GM23248 (cell line): ENCODE measurements at regions not wholly inside any gene's neighbourhood (a gene's known extent, or its start where the extent isn't known, plus 50 kb on each side); places are given as distances from the start of the nearest gene placed in this dataset.

ENCODE experiments used
- DNase-seq: peaks from one replicate; pipeline ENCODE4 v3.0.0-alpha.2; 2015
- H2AFZ ChIP-seq: fragments of 200-600 bp; sonication (generic); 2 replicates; pipeline ENCODE4 v1.6.1; 2016; ENCODE audit warnings: antibody characterized with exemption
- H3F3A ChIP-seq: fragments of 200-600 bp; sonication (generic); 2 replicates; pipeline ENCODE4 v1.6.1; 2016; ENCODE audit warnings: mild to moderate bottlenecking, antibody characterized with exemption, mixed run types; ENCODE audit not compliant: insufficient read depth
- H3K27ac ChIP-seq: fragments of 200-600 bp; sonication (generic); 2 replicates; pipeline ENCODE4 v1.5.1; 2016; ENCODE audit warnings: mild to moderate bottlenecking
- H3K27me3 ChIP-seq: fragments of 200-600 bp; sonication (generic); replicated peaks from 2 replicates; pipeline ENCODE4 v1.6.1; 2016; ENCODE audit warnings: mild to moderate bottlenecking; ENCODE audit not compliant: insufficient read depth
- H3K36me3 ChIP-seq: fragments of 200-600 bp; sonication (generic); 2 replicates; pipeline ENCODE4 v1.6.1; 2016; ENCODE audit warnings: low read depth, mild to moderate bottlenecking
- H3K4me1 ChIP-seq: fragments of 200-600 bp; sonication (generic); 2 replicates; pipeline ENCODE4 v1.6.1; 2016; ENCODE audit warnings: mild to moderate bottlenecking; ENCODE audit not compliant: insufficient read depth
- H3K4me2 ChIP-seq: fragments of 200-600 bp; sonication (generic); one replicate; pipeline ENCODE4 v1.6.1; 2016; ENCODE audit warnings: mild to moderate bottlenecking; ENCODE audit not compliant: unreplicated experiment
- H3K4me3 ChIP-seq: fragments of 200-600 bp; sonication (generic); 2 replicates; pipeline ENCODE4 v1.5.1; 2016; ENCODE audit warnings: mild to moderate bottlenecking
- H3K79me2 ChIP-seq: fragments of 200-600 bp; sonication (generic); 2 replicates; pipeline ENCODE4 v1.6.1; 2016; ENCODE audit warnings: mild to moderate bottlenecking; ENCODE audit not compliant: insufficient read depth
- H3K9ac ChIP-seq: fragments of 200-600 bp; sonication (generic); 2 replicates; pipeline ENCODE4 v1.6.1; 2016; ENCODE audit warnings: mild to moderate bottlenecking
- H3K9me2 ChIP-seq: fragments of 200-600 bp; sonication (generic); 2 replicates; pipeline ENCODE4 v1.6.1; 2016; ENCODE audit warnings: mixed run types, mild to moderate bottlenecking, moderate library complexity; ENCODE audit not compliant: insufficient read depth
- H3K9me3 ChIP-seq: fragments of 200-600 bp; sonication (generic); one replicate; pipeline ENCODE4 v1.6.1; 2017; ENCODE audit warnings: low read depth
- H4K20me1 ChIP-seq: fragments of 200-600 bp; sonication (generic); 2 replicates; pipeline ENCODE4 v1.6.0; 2016; ENCODE audit not compliant: insufficient read depth
- EZH2 ChIP-seq: fragments of 200-600 bp; sonication (generic); IDR thresholded peaks from 2 replicates; pipeline ENCODE4 v1.6.1; 2018; ENCODE audit warnings: antibody characterized with exemption, mild to moderate bottlenecking; ENCODE audit not compliant: insufficient read depth, poor library complexity, severe bottlenecking
- EZH2phosphoT487 ChIP-seq: fragments of 200-600 bp; sonication (generic); IDR thresholded peaks from 2 replicates; pipeline ENCODE4 v1.6.1; 2018; ENCODE audit warnings: antibody characterized with exemption, moderate library complexity, mild to moderate bottlenecking, low read depth; ENCODE audit not compliant: insufficient read depth
- WGBS, 2 experiments: methylation state at CpG; one replicate each; pipeline ENCODE4 v1.1.6; 2015 to 2017; ENCODE audit warnings: low lambda C conversion rate in 2 of 2, low coverage in 1 of 2; ENCODE audit errors: missing lambda C conversion rate in 2 of 2; 5-methylcytosine and 5-hydroxymethylcytosine counted together
- in situ Hi-C: fragments of 300-500 bp; cut with MboI; formaldehyde crosslinking; loops from 2 replicates; pipeline ENCODE4 v1.15.0; 2020

GRCh38 chr7:35482231-35482630 is 212.7 kb downstream of the HERPUD2 start:
- Histone ChIP-seq H3K27ac (no peak overlapping the region), H3K9me2 (no peaks in the 10 kb centered on the region), H3K79me2 (no peaks in the 10 kb centered on the region), H3K4me2 (no peak overlapping the region), H3K27me3 (peaks cover 3% of the 10 kb centered on the region; the same call in 1 of the 2 replicates), H3F3A (no peaks in the 10 kb centered on the region), H3K4me1 (no peaks in the 10 kb centered on the region), H3K9ac (no peak overlapping the region), H3K36me3 (no peaks in the 10 kb centered on the region), H2AFZ (no peak overlapping the region), H4K20me1 (no peaks in the 10 kb centered on the region), H3K4me3 (no peak overlapping the region), H3K9me3 (no peaks in the 10 kb centered on the region)
- WGBS, 2 experiments = 9 to 10% methylated on average over 5 of the region's 5 CpGs
- in situ Hi-C loops = no loop called here
- TF ChIP-seq EZH2phosphoT487 (no peak), EZH2 (no peak)
- no peak for DNase-seq

GRCh38 chr7:35480806-35481205 is 214.1 kb downstream of the HERPUD2 start:
- H4K20me1 ChIP-seq = no peaks in the 10 kb centered on the region
- H3K36me3 ChIP-seq = no peaks in the 10 kb centered on the region
- H3K4me1 ChIP-seq = no peaks in the 10 kb centered on the region
- no peak overlapping the region for H3K4me2 ChIP-seq
- H3K9ac ChIP-seq = no peak overlapping the region
- peaks cover 3% of the 10 kb centered on the region; the same call in 1 of the 2 replicates for H3K27me3 ChIP-seq
- no peaks in the 10 kb centered on the region for H3K79me2 ChIP-seq
- WGBS, 2 experiments = 4 to 10% methylated on average over 3 of the region's 3 CpGs
- H2AFZ ChIP-seq = no peak overlapping the region
- no peak for TF ChIP-seq EZH2phosphoT487
- H3K9me3 ChIP-seq = no peaks in the 10 kb centered on the region
- H3K4me3 ChIP-seq = no peak overlapping the region
- H3K9me2 ChIP-seq = no peaks in the 10 kb centered on the region
- H3K27ac ChIP-seq = no peak overlapping the region
- no peak for DNase-seq
- no peaks in the 10 kb centered on the region for H3F3A ChIP-seq
- in situ Hi-C loops = no loop called here

- Histone ChIP-seq H3K9ac (no peak overlapping the region), H3K36me3 (no peaks in the 10 kb centered on the region), H3K79me2 (no peaks in the 10 kb centered on the region), H3K4me3 (no peak overlapping the region), H3K27me3 (peaks cover 3% of the 10 kb centered on the region; the same call in 1 of the 2 replicates), H3K4me2 (no peak overlapping the region), H3K9me3 (no peaks in the 10 kb centered on the region), H3K9me2 (no peaks in the 10 kb centered on the region), H2AFZ (no peak overlapping the region), H4K20me1 (no peaks in the 10 kb centered on the region), H3K4me1 (no peaks in the 10 kb centered on the region), H3K27ac (no peak overlapping the region), H3F3A (no peaks in the 10 kb centered on the region)
- 17 to 19% methylated on average over 6 of the region's 6 CpGs for WGBS, 2 experiments
- no peak for DNase-seq
- in situ Hi-C loops = no loop called here
- TF ChIP-seq EZH2phosphoT487 (no peak), EZH2 (no peak)
Measured at GRCh38 chr7:35477609-35478008, 217.3 kb downstream of the HERPUD2 start.

GRCh38 chr7:35474100-35474499 is 220.2 kb upstream of the TBX20 start:
- no peak for DNase-seq
- no peaks in the 10 kb centered on the region for H3K27me3 ChIP-seq
- H3K36me3 ChIP-seq = no peaks in the 10 kb centered on the region
- H3K4me2 ChIP-seq = no peak overlapping the region
- H3K4me1 ChIP-seq = no peaks in the 10 kb centered on the region
- H3K27ac ChIP-seq = no peak overlapping the region
- H2AFZ ChIP-seq = no peak overlapping the region
- no peaks in the 10 kb centered on the region for H3K79me2 ChIP-seq
- in situ Hi-C loops = no loop called here
- H3K9ac ChIP-seq = no peak overlapping the region
- no peaks in the 10 kb centered on the region for H3F3A ChIP-seq
- no peaks in the 10 kb centered on the region for H3K9me3 ChIP-seq
- TF ChIP-seq EZH2phosphoT487 (no peak), EZH2 (no peak)
- 14 to 25% methylated on average over 1 of the region's 1 CpG for WGBS, 2 experiments
- no peaks in the 10 kb centered on the region for H3K9me2 ChIP-seq
- no peaks in the 10 kb centered on the region for H4K20me1 ChIP-seq
- H3K4me3 ChIP-seq = no peak overlapping the region

GRCh38 chr7:35468606-35469005 is 214.7 kb upstream of the TBX20 start:
- in situ Hi-C loops = no loop called here
- Histone ChIP-seq H3K4me2 (no peak overlapping the region), H2AFZ (no peak overlapping the region), H3K27me3 (no peaks in the 10 kb centered on the region), H3K27ac (no peak overlapping the region), H3K4me1 (no peaks in the 10 kb centered on the region), H4K20me1 (no peaks in the 10 kb centered on the region), H3K9ac (no peak overlapping the region), H3K9me2 (no peaks in the 10 kb centered on the region), H3K79me2 (no peaks in the 10 kb centered on the region), H3K9me3 (no peaks in the 10 kb centered on the region), H3K4me3 (no peak overlapping the region), H3F3A (no peaks in the 10 kb centered on the region), H3K36me3 (no peaks in the 10 kb centered on the region)
- 28 to 36% methylated on average over 5 of the region's 5 CpGs for WGBS, 2 experiments
- DNase-seq = no peak
- no peak for TF ChIP-seq EZH2phosphoT487
- TF ChIP-seq EZH2 = no peak
